HepG2 (cell line): ENCODE measurements at regions not wholly inside any gene's neighbourhood (a gene's known extent, or its start where the extent isn't known, plus 50 kb on each side); places are given as distances from the start of the nearest gene placed in this dataset.

ENCODE experiments used
- ATAC-seq: fragments of 200-7000 bp; cut with Tn5 transposase; 3 replicates; pipeline ENCODE4 v1.9.1; 2020; ENCODE audit warnings: mild to moderate bottlenecking, moderate library complexity
- BruUV-seq: library from RNA; stranded (reverse); fragments of 400-500 nt; replicated peaks from 2 replicates; lab custom pipeline; 2021; lab: Mats Ljungman, UMichigan
- CTCF ChIA-PET: fragments of 300-600 bp; formaldehyde crosslinking; extraction: SDS; loops from one replicate; lab custom pipeline; 2021; ENCODE audit warnings: low total read pairs, inconsistent platforms, low intra/inter-chr PET ratio; lab: Yijun Ruan, JAX
- POLR2A ChIA-PET: fragments of 350-600 bp; sonication (Branson Sonifier 250); formaldehyde crosslinking; loops from one replicate; lab custom pipeline; 2020; ENCODE audit warnings: antibody characterized with exemption, inconsistent platforms; lab: Yijun Ruan, JAX
- DNase-seq: peaks from one replicate; pipeline ENCODE4 v3.0.0-alpha.2; 2015; ENCODE audit warnings: low spot score
- FAIRE-seq: peaks from 3 replicates; lab custom pipeline; 2011; peaks lifted over from hg19 to GRCh38; lab: Jason Lieb, UNC
- H2AFZ ChIP-seq: one replicate; pipeline ENCODE4 v1.6.1; 2011; ENCODE audit warnings: low read length, inconsistent platforms
- H3K27ac ChIP-seq: fragments of 300-600 bp; 3 replicates; pipeline ENCODE4 v1.8.0; 2011; ENCODE audit warnings: mixed run types, mild to moderate bottlenecking, mixed read lengths, low read length, inconsistent platforms; ENCODE audit not compliant: insufficient read depth; ENCODE audit errors: extremely low read length
- H3K27me3 ChIP-seq, 2 experiments: fragments of 200-600 bp in 1 of 2; 2 replicates in 1 of 2; 3 replicates in 1 of 2; pipeline versions ENCODE4 v1.6.0 to v1.8.0; 2011; ENCODE audit warnings: low read length in 2 of 2, mild to moderate bottlenecking in 2 of 2, moderate library complexity in 2 of 2, inconsistent platforms in 1 of 2; ENCODE audit not compliant: insufficient read depth in 2 of 2, control insufficient read depth in 1 of 2
- H3K36me3 ChIP-seq, 2 experiments: fragments of 200-600 bp in 1 of 2; replicated peaks in 1 of 2; 2 replicates in 1 of 2; 3 replicates in 1 of 2; pipeline versions ENCODE4 v1.5.1 to v1.8.0; 2011; ENCODE audit warnings: low read length in 2 of 2, inconsistent platforms in 1 of 2; ENCODE audit not compliant: insufficient read depth in 2 of 2, control insufficient read depth in 1 of 2
- H3K4me1 ChIP-seq: 2 replicates; pipeline ENCODE4 v1.5.1; 2012; ENCODE audit warnings: low read length, inconsistent platforms; ENCODE audit not compliant: insufficient read depth
- H3K4me2 ChIP-seq: 2 replicates; pipeline ENCODE4 v1.6.0; 2011; ENCODE audit warnings: low read depth, low read length, inconsistent platforms
- H3K4me3 ChIP-seq, 3 experiments: fragments of 200-600 bp in 1 of 3; sonication (generic), shearing (Covaris generic) in 1 of 3; replicated peaks in 1 of 3; 2 replicates each; pipeline ENCODE4 v1.5.1; 2011 to 2016; ENCODE audit warnings: low read length in 3 of 3, inconsistent platforms in 2 of 3, low read depth in 2 of 3, mild to moderate bottlenecking in 2 of 3, control low read depth in 1 of 3, mixed read lengths in 1 of 3; ENCODE audit not compliant: insufficient read depth in 1 of 3
- H3K79me2 ChIP-seq: one replicate; pipeline ENCODE4 v1.6.1; 2011; ENCODE audit warnings: low read length, inconsistent platforms; ENCODE audit not compliant: insufficient read depth
- H3K9ac ChIP-seq: 2 replicates; pipeline ENCODE4 v1.6.0; 2011; ENCODE audit warnings: mild to moderate bottlenecking, low read depth, low read length, inconsistent platforms; ENCODE audit not compliant: insufficient read depth
- H3K9me3 ChIP-seq: 2 replicates; pipeline ENCODE4 v1.5.1; 2012; ENCODE audit warnings: mild to moderate bottlenecking, low read length
- H4K20me1 ChIP-seq: 2 replicates; pipeline ENCODE4 v1.6.0; 2011; ENCODE audit warnings: inconsistent platforms, mild to moderate bottlenecking, low read length, moderate library complexity; ENCODE audit not compliant: insufficient read depth
- EED ChIP-seq: sonication (generic); formaldehyde crosslinking; IDR thresholded peaks from 2 replicates; pipeline ENCODE4 v1.5.0; 2020; ENCODE audit warnings: mild to moderate bottlenecking, missing genetic modification reagents
- ETV5 ChIP-seq: IDR thresholded peaks from 2 replicates; pipeline ENCODE4 v1.6.1; 2018; ENCODE audit warnings: missing biosample characterization, missing genetic modification reagents, inconsistent platforms, borderline replicate concordance
- HDAC1 ChIP-seq: sonication (generic); formaldehyde crosslinking; IDR thresholded peaks from 2 replicates; pipeline ENCODE4 v1.5.1; 2020; ENCODE audit warnings: mild to moderate bottlenecking, missing genetic modification reagents
- NR2F6 ChIP-seq, 2 experiments: IDR thresholded peaks; 2 replicates each; pipeline ENCODE4 v1.6.1; 2016; ENCODE audit warnings: antibody characterized with exemption in 1 of 2, mild to moderate bottlenecking in 1 of 2
- PHF8 ChIP-seq: sonication (generic); formaldehyde crosslinking; IDR thresholded peaks from 2 replicates; pipeline ENCODE4 v1.5.0; 2020; ENCODE audit warnings: missing genetic modification reagents
- ZNF180 ChIP-seq: sonication (generic); formaldehyde crosslinking; IDR thresholded peaks from 2 replicates; pipeline ENCODE4 v1.4.0; 2020; ENCODE audit warnings: low read depth, missing genetic modification reagents, borderline replicate concordance
- ZNF431 ChIP-seq: sonication (generic); formaldehyde crosslinking; IDR thresholded peaks from 2 replicates; pipeline ENCODE4 v1.9.0; 2022; ENCODE audit warnings: missing genetic modification reagents, low read depth, mild to moderate bottlenecking, borderline replicate concordance
- ZNF501 ChIP-seq: sonication (generic); formaldehyde crosslinking; IDR thresholded peaks from 2 replicates; pipeline ENCODE4 v1.5.1; 2020; ENCODE audit warnings: mild to moderate bottlenecking, moderate library complexity, missing genetic modification reagents
- ZNF777 ChIP-seq: sonication (generic); formaldehyde crosslinking; IDR thresholded peaks from 2 replicates; pipeline ENCODE4 v1.4.0; 2020; ENCODE audit warnings: missing genetic modification reagents
- WGBS: methylation state at CpG from one replicate; pipeline ENCODE4 v1.1.6; 2017; ENCODE audit warnings: low lambda C conversion rate; 5-methylcytosine and 5-hydroxymethylcytosine counted together
- in situ Hi-C: cut with HindIII; loops from 2 replicates; pipeline ENCODE4 v1.10.0; 2017; ENCODE audit warnings: low pct_unique_long_range_greater_than_20kb; ENCODE audit not compliant: extremely low pct_ligation_motif_present
- intact Hi-C: fragments of 100-400 bp; cut with micrococcal nuclease; formaldehyde crosslinking; loops from one replicate; pipeline ENCODE4 v1.10.0; 2022; ENCODE audit not compliant: unreplicated experiment
- TF ChIP-seq, protein P1 (sequence below): sonication (generic); formaldehyde crosslinking; IDR thresholded peaks from 2 replicates; pipeline ENCODE4 v1.4.0; 2020; ENCODE audit warnings: missing genetic modification reagents

- no peak for TF ChIP-seq NR2F6 (IDR thresholded peaks at IDR 0.05)
- no peak for TF ChIP-seq NR2F6 (CRISPR knock-in tag; IDR thresholded peaks at IDR 0.05)
- TF ChIP-seq ZNF180 (CRISPR knock-in tag), result no peak
- TF ChIP-seq ZNF501 (CRISPR knock-in tag), result no peak
These were observed 53.3 kb downstream of the TCF20 start (continued) for GRCh38 chr22:42217019-42217751.

DNA sequence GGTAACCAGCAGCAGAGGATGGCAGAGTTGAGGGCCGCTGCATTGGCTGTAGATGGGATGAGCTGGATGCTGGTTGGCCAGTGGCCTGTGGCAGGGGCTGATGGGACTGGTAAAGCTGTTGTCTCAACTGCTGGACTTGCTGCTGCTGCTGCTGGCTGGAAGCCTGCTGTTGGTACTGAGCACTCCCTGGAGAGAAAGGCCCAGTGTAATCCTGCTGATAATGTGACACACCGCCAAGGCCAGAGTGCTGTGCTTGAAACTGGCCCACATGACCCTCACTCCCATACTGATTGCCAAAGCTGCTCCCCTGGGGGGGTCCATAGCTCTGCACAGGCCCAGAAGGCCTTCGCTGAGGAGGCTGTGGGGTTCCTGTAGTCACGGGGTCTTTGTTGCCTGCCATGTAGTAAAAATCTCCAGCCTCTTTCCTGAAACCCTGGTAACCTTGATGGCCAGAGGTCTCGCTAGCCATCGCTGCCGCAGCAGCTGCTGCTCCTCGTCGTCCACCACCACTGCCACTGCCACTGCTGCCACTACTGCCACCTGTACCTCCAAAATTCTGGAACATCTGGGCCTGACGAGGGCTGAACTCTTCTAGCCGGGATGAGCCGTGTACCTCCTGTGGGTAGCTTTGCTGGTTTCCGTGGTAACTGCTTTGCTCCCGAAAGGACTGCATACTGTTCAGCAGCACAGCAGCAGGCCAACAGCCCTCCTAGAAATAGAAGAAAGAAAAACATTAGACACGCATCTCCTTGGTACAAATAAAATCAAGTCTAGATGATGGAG is 55.6 kb downstream of the TCF20 start:
- WGBS, result 97% methylated on average over 8 of the region's 15 CpGs
- in situ Hi-C loops, result no loop called here
- H3K4me2 ChIP-seq, result no peak overlapping the region
- TF ChIP-seq ZNF431 (CRISPR knock-in tag) (no peak), ZNF777 (CRISPR knock-in tag) (no peak), ETV5 (CRISPR knock-in tag) (no peak), HDAC1 (CRISPR knock-in tag) (no peak), PHF8 (no peak), EED (CRISPR knock-in tag) (no peak)
- TF ChIP-seq, protein P1, sequence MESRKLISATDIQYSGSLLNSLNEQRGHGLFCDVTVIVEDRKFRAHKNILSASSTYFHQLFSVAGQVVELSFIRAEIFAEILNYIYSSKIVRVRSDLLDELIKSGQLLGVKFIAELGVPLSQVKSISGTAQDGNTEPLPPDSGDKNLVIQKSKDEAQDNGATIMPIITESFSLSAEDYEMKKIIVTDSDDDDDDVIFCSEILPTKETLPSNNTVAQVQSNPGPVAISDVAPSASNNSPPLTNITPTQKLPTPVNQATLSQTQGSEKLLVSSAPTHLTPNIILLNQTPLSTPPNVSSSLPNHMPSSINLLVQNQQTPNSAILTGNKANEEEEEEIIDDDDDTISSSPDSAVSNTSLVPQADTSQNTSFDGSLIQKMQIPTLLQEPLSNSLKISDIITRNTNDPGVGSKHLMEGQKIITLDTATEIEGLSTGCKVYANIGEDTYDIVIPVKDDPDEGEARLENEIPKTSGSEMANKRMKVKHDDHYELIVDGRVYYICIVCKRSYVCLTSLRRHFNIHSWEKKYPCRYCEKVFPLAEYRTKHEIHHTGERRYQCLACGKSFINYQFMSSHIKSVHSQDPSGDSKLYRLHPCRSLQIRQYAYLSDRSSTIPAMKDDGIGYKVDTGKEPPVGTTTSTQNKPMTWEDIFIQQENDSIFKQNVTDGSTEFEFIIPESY, result no peak
- TF ChIP-seq, all 625 proteins: peak for 0
- BruUV-seq, result no TSS peak
- ChIA-PET CTCF (no interaction called here), POLR2A (no interaction called here)
- H2AFZ ChIP-seq, result no peak overlapping the region
- H4K20me1 ChIP-seq, result peaks cover 26% of the 10 kb centered on the region
- no peak for DNase-seq
- no peaks in the 10 kb centered on the region for H3K9me3 ChIP-seq
- H3K79me2 ChIP-seq, result peaks cover 26% of the 10 kb centered on the region
- H3K27ac ChIP-seq, result no peak overlapping the region
- H3K27me3 ChIP-seq, result no peaks in the 10 kb centered on the region
- ATAC-seq, result no peak
- FAIRE-seq, result no peak
- H3K4me3 ChIP-seq, result no peak overlapping the region
- H3K36me3 ChIP-seq, result peaks cover 38 to 54% of the 10 kb centered on the region in 2 experiments
- H3K4me1 ChIP-seq, result peaks cover 13% of the 10 kb centered on the region; the same call in 1 of the 2 replicates
- intact Hi-C loops, result no loop called here
- no peak overlapping the region for H3K9ac ChIP-seq
